CD14-positive monocyte (primary cell): ENCODE measurements at regions not wholly inside any gene's neighbourhood (a gene's known extent, or its start where the extent isn't known, plus 50 kb on each side); places are given as distances from the start of the nearest gene placed in this dataset.

Source experiments
- DNase-seq, 3 donors: peaks; one replicate each; pipeline ENCODE4 v3.0.0-alpha.2; 2011 to 2022
- H2AFZ ChIP-seq: 2 replicates; pipeline ENCODE4 v1.6.0; 2012; ENCODE audit warnings: mild to moderate bottlenecking, low read depth, low read length, inconsistent platforms; ENCODE audit not compliant: insufficient read depth, poor library complexity, severe bottlenecking
- H3K27ac ChIP-seq, 2 donors: 1 replicate in 1 of 2; 2 replicates in 1 of 2; pipeline ENCODE4 v1.5.1; 2012 to 2013; ENCODE audit warnings: low read length in 2 of 2, control low read depth in 1 of 2, inconsistent platforms in 1 of 2, low read depth in 1 of 2, mild to moderate bottlenecking in 1 of 2
- H3K27me3 ChIP-seq, 2 donors: one replicate each; pipeline versions ENCODE4 v1.6.0 to v1.6.1; 2011 to 2013; ENCODE audit warnings: low read length in 2 of 2; ENCODE audit not compliant: control insufficient read depth in 2 of 2, insufficient read depth in 2 of 2
- H3K36me3 ChIP-seq, 2 donors: replicated peaks in 1 of 2; 1 replicate in 1 of 2; 2 replicates in 1 of 2; pipeline versions ENCODE4 v1.5.1 to v1.6.1; 2012 to 2013; ENCODE audit warnings: low read length in 2 of 2, control low read depth in 1 of 2, inconsistent platforms in 1 of 2, mild to moderate bottlenecking in 1 of 2; ENCODE audit not compliant: insufficient read depth in 2 of 2, control insufficient read depth in 1 of 2
- H3K4me1 ChIP-seq, 2 donors: 1 replicate in 1 of 2; 2 replicates in 1 of 2; pipeline versions ENCODE4 v1.5.1 to v1.6.1; 2012 to 2013; ENCODE audit warnings: low read length in 2 of 2, control low read depth in 1 of 2, inconsistent platforms in 1 of 2, mild to moderate bottlenecking in 1 of 2, moderate library complexity in 1 of 2; ENCODE audit not compliant: insufficient read depth in 2 of 2, control insufficient read depth in 1 of 2
- H3K4me2 ChIP-seq: replicated peaks from 2 replicates; pipeline ENCODE3; 2012; ENCODE audit warnings: low read length, moderate library complexity, mild to moderate bottlenecking; ENCODE audit not compliant: poor library complexity, severe bottlenecking; ENCODE audit errors: extremely low read depth
- H3K4me3 ChIP-seq, 3 experiments: fragments of 200-600 bp in 1 of 3; sonication (generic) in 1 of 3; replicated peaks in 1 of 3; 1 replicate in 2 of 3; 2 replicates in 1 of 3; pipeline ENCODE4 v1.5.1; 2011 to 2013; ENCODE audit warnings: low read length in 3 of 3, mild to moderate bottlenecking in 3 of 3, control low read depth in 2 of 3, low read depth in 2 of 3, inconsistent platforms in 1 of 3, moderate library complexity in 1 of 3
- H3K79me2 ChIP-seq: 2 replicates; pipeline ENCODE4 v1.6.0; 2012; ENCODE audit warnings: mild to moderate bottlenecking, control low read depth, inconsistent platforms, low read length, moderate library complexity; ENCODE audit not compliant: insufficient read depth
- H3K9ac ChIP-seq: 2 replicates; pipeline ENCODE4 v1.6.0; 2017; ENCODE audit warnings: low read length, mild to moderate bottlenecking; ENCODE audit not compliant: insufficient read depth, poor library complexity, severe bottlenecking
- H3K9me3 ChIP-seq, 2 donors: replicated peaks in 1 of 2; 1 replicate in 1 of 2; 2 replicates in 1 of 2; pipeline versions ENCODE4 v1.5.1 to v1.6.1; 2012 to 2013; ENCODE audit warnings: low read length in 2 of 2, control low read depth in 1 of 2; ENCODE audit not compliant: control insufficient read depth in 1 of 2, insufficient read depth in 1 of 2
- H4K20me1 ChIP-seq: 2 replicates; pipeline ENCODE4 v1.6.0; 2012; ENCODE audit warnings: mild to moderate bottlenecking, low read length, control low read depth, moderate library complexity; ENCODE audit not compliant: insufficient read depth
- H3K27ac Mint-ChIP-seq, 7 donors: one replicate each; pipeline ENCODE4 v1.8.0; 2020; ENCODE audit warnings: mild to moderate bottlenecking in 7 of 7, mixed read lengths in 7 of 7, moderate library complexity in 6 of 7, inconsistent platforms in 2 of 7
- H3K27me3 Mint-ChIP-seq, 3 donors: one replicate each; pipeline ENCODE4 v1.8.0; 2021 to 2022; ENCODE audit warnings: low read depth in 3 of 3, mild to moderate bottlenecking in 3 of 3, mixed read lengths in 3 of 3, moderate library complexity in 3 of 3, inconsistent platforms in 1 of 3
- H3K36me3 Mint-ChIP-seq, 2 donors: one replicate each; pipeline ENCODE4 v1.8.0; 2020; ENCODE audit warnings: mixed read lengths in 2 of 2, inconsistent platforms in 1 of 2, mild to moderate bottlenecking in 1 of 2
- H3K4me1 Mint-ChIP-seq: one replicate; pipeline ENCODE4 v1.8.0; 2020; ENCODE audit warnings: mild to moderate bottlenecking, mixed read lengths
- H3K4me3 Mint-ChIP-seq, 2 donors: one replicate each; pipeline ENCODE4 v1.8.0; 2020; ENCODE audit warnings: mild to moderate bottlenecking in 2 of 2, mixed read lengths in 2 of 2, moderate library complexity in 1 of 2
- H3K9me3 Mint-ChIP-seq, 7 donors: one replicate each; pipeline ENCODE4 v1.8.0; 2020 to 2022; ENCODE audit warnings: mixed read lengths in 7 of 7, mild to moderate bottlenecking in 6 of 7, moderate library complexity in 6 of 7, inconsistent platforms in 2 of 7
- WGBS: methylation state at CpG from one replicate; pipeline ENCODE4 v1.1.5; 2013; ENCODE audit warnings: missing lambda C conversion rate; ENCODE audit not compliant: insufficient coverage; 5-methylcytosine and 5-hydroxymethylcytosine counted together
- intact Hi-C, 2 donors: fragments of 100-400 bp; cut with micrococcal nuclease; formaldehyde crosslinking; loops; one replicate each; pipeline versions ENCODE4 v1.15.0 to v1.15.1; 2023
- TF ChIP-seq, protein P1 (sequence below): fragments of 200-600 bp; IDR thresholded peaks from one replicate; pipeline ENCODE4 v1.8.0; 2022; ENCODE audit warnings: antibody characterized with exemption, mild to moderate bottlenecking

DNA sequence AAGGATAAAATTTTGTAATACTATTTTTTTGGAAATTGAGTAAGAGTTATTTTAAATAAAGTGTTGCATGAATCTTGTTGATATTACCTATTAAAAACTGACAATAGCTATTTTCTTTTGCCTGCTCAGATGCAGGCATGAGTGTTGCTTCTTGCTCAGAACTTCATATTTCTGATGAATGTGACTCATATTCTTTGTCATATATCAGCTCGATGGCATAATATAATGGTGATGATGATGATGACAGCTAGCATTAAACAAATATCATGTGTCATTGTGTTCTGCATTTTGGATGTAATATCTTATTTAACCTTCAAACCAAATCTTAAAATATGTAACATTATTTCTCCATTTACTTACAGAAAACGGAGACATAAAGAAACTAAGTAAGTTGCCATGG lies 605.5 kb upstream of the FOXG1 start:
- intact Hi-C loops = no loop called here
- H3K36me3 Mint-ChIP-seq = no peaks in the 10 kb centered on the region
- H3K79me2 ChIP-seq = no peaks in the 10 kb centered on the region
- peaks cover 0 to 5% (median 1%) of the 10 kb centered on the region in 7 donors for H3K9me3 Mint-ChIP-seq
- H3K27ac ChIP-seq = no peak overlapping the region
- H3K4me1 ChIP-seq = no peaks in the 10 kb centered on the region
- H3K9ac ChIP-seq = no peak overlapping the region
- no peaks in the 10 kb centered on the region for H3K27me3 ChIP-seq
- H2AFZ ChIP-seq = no peak overlapping the region
- DNase-seq = no peak
- H3K9me3 ChIP-seq = peaks cover 0 to 8% of the 10 kb centered on the region in 2 donors
- H3K27me3 Mint-ChIP-seq = no peaks in the 10 kb centered on the region
- H3K4me3 Mint-ChIP-seq = no peak overlapping the region
- TF ChIP-seq, protein P1, sequence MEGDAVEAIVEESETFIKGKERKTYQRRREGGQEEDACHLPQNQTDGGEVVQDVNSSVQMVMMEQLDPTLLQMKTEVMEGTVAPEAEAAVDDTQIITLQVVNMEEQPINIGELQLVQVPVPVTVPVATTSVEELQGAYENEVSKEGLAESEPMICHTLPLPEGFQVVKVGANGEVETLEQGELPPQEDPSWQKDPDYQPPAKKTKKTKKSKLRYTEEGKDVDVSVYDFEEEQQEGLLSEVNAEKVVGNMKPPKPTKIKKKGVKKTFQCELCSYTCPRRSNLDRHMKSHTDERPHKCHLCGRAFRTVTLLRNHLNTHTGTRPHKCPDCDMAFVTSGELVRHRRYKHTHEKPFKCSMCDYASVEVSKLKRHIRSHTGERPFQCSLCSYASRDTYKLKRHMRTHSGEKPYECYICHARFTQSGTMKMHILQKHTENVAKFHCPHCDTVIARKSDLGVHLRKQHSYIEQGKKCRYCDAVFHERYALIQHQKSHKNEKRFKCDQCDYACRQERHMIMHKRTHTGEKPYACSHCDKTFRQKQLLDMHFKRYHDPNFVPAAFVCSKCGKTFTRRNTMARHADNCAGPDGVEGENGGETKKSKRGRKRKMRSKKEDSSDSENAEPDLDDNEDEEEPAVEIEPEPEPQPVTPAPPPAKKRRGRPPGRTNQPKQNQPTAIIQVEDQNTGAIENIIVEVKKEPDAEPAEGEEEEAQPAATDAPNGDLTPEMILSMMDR = no peak
- H3K27ac Mint-ChIP-seq = no peak overlapping the region
- no CpG with 5 or more reads among the region's 2 CpGs for WGBS
- no peaks in the 10 kb centered on the region for H4K20me1 ChIP-seq
- no peaks in the 10 kb centered on the region for H3K36me3 ChIP-seq
- H3K4me1 Mint-ChIP-seq = no peaks in the 10 kb centered on the region
- H3K4me2 ChIP-seq = no peak overlapping the region
- no peak overlapping the region for H3K4me3 ChIP-seq

DNA sequence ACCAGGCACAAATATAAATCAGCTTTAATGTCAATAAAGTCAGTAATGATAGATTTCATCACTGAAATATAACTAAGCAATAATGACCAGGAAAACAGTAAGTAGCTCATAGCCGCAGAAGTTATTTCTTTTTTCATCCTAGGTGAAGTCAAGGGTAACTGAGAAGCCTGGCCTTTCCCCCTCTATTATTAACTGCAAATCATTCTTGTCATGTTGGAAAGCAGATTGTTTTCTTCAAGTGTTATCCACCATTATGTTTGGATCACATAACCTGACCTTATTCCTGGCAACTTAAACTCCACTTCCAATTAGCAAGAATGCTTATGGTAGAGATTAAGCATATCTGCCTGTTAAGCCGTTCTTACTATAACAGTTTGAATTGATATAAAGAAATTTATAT lies 603.4 kb upstream of the FOXG1 start:
- H3K4me2 ChIP-seq = no peak overlapping the region
- H3K4me1 ChIP-seq = no peaks in the 10 kb centered on the region
- Mint-ChIP-seq H3K27me3 (peaks cover 0 to 1% (median 0%) of the 10 kb centered on the region in 3 donors), H3K4me3 (no peak overlapping the region), H3K9me3 (peaks cover 0 to 7% (median 0%) of the 10 kb centered on the region in 7 donors), H3K36me3 (no peaks in the 10 kb centered on the region), H3K4me1 (no peaks in the 10 kb centered on the region), H3K27ac (no peak overlapping the region)
- no peak overlapping the region for H3K27ac ChIP-seq
- no CpG with 5 or more reads among the region's 2 CpGs for WGBS
- H3K27me3 ChIP-seq = no peaks in the 10 kb centered on the region
- no peak overlapping the region for H3K9ac ChIP-seq
- TF ChIP-seq, protein P1 = no peak
- H3K79me2 ChIP-seq = no peaks in the 10 kb centered on the region
- H3K4me3 ChIP-seq = no peak overlapping the region
- no peaks in the 10 kb centered on the region for H3K36me3 ChIP-seq
- peaks cover 0 to 7% of the 10 kb centered on the region in 2 donors for H3K9me3 ChIP-seq
- no peak overlapping the region for H2AFZ ChIP-seq
- no peak for DNase-seq
- no peaks in the 10 kb centered on the region for H4K20me1 ChIP-seq
- intact Hi-C loops = no loop called here
